B cell (primary cell): ENCODE measurements at regions not wholly inside any gene's neighbourhood (a gene's known extent, or its start where the extent isn't known, plus 50 kb on each side); places are given as distances from the start of the nearest gene placed in this dataset.

Experiments used
- ATAC-seq: fragments of 200-7000 bp; cut with Tn5 transposase; one replicate; pipeline ENCODE4 v1.10.0; 2021; ENCODE audit warnings: low read depth, mild to moderate bottlenecking, moderate number of reproducible peaks, moderate library complexity
- CTCF ChIA-PET: fragments of 350-600 bp; sonication (Branson Sonifier 250); formaldehyde crosslinking; loops from one replicate; lab custom pipeline; 2021; ENCODE audit warnings: antibody characterized with exemption, inconsistent platforms; lab: Charles Lee
- POLR2A ChIA-PET: fragments of 350-600 bp; sonication (Branson Sonifier 250); formaldehyde crosslinking; loops from one replicate; lab custom pipeline; 2021; ENCODE audit warnings: antibody characterized with exemption; lab: Charles Lee
- DNase-seq: peaks from one replicate; pipeline ENCODE4 v3.0.0; 2013
- H2AFZ ChIP-seq: 2 replicates; pipeline ENCODE4 v1.6.1; 2012; ENCODE audit warnings: mild to moderate bottlenecking, low read depth, low read length; ENCODE audit not compliant: insufficient read depth, poor library complexity, severe bottlenecking
- H3K27ac ChIP-seq, 2 donors: 1 replicate in 1 of 2; 2 replicates in 1 of 2; pipeline ENCODE4 v1.5.1; 2012 to 2013; ENCODE audit warnings: low read length in 2 of 2, mild to moderate bottlenecking in 2 of 2, moderate library complexity in 1 of 2
- H3K27me3 ChIP-seq, 4 experiments: fragments of 200-600 bp in 1 of 4; sonication (generic) in 1 of 4; replicated peaks in 1 of 4; 1 replicate in 2 of 4; 2 replicates in 2 of 4; pipeline versions ENCODE4 v1.6.1 to v1.7.0; 2013 to 2016; ENCODE audit warnings: low read length in 3 of 4, mild to moderate bottlenecking in 2 of 4, mixed read lengths in 1 of 4, moderate library complexity in 1 of 4; ENCODE audit not compliant: insufficient read depth in 4 of 4, control insufficient read depth in 3 of 4; ENCODE audit errors: control extremely low read depth in 1 of 4
- H3K36me3 ChIP-seq, 2 experiments: replicated peaks in 1 of 2; 1 replicate in 1 of 2; 2 replicates in 1 of 2; pipeline versions ENCODE4 v1.6.1 to v1.7.1; 2013; ENCODE audit warnings: low read length in 1 of 2; ENCODE audit not compliant: insufficient read depth in 2 of 2, control insufficient read depth in 1 of 2; ENCODE audit errors: control extremely low read depth in 1 of 2, extremely low read depth in 1 of 2
- H3K4me1 ChIP-seq, 2 donors: fragments of 200-600 bp in 1 of 2; sonication (generic) in 1 of 2; 1 replicate in 1 of 2; 2 replicates in 1 of 2; pipeline versions ENCODE4 v1.5.1 to v1.6.1; 2013 to 2017; ENCODE audit warnings: low read length in 2 of 2; ENCODE audit not compliant: control insufficient read depth in 2 of 2, insufficient read depth in 2 of 2
- H3K4me2 ChIP-seq: replicated peaks from 2 replicates; pipeline ENCODE3; 2012; ENCODE audit warnings: mild to moderate bottlenecking, low read depth, low read length; ENCODE audit not compliant: poor library complexity, severe bottlenecking
- H3K4me3 ChIP-seq, 5 experiments: fragments of 200-600 bp in 1 of 5; sonication (generic) in 1 of 5; 1 replicate in 3 of 5; 2 replicates in 2 of 5; pipeline versions ENCODE4 v1.5.1 to v1.7.0; 2011 to 2016; ENCODE audit warnings: low read length in 4 of 5, mild to moderate bottlenecking in 4 of 5, low read depth in 2 of 5, control low read depth in 1 of 5, moderate library complexity in 1 of 5; ENCODE audit not compliant: insufficient read depth in 1 of 5; ENCODE audit errors: control extremely low read depth in 1 of 5, extremely low read depth in 1 of 5
- H3K79me2 ChIP-seq: fragments of 200-600 bp; sonication (generic); one replicate; pipeline ENCODE4 v1.6.0; 2016; ENCODE audit warnings: low read length; ENCODE audit not compliant: control insufficient read depth, insufficient read depth
- H3K9ac ChIP-seq: fragments of 200-600 bp; sonication (generic); 2 replicates; pipeline ENCODE4 v1.6.1; 2017; ENCODE audit warnings: mild to moderate bottlenecking, low read length, moderate library complexity
- H3K9me3 ChIP-seq, 3 donors: one replicate each; pipeline versions ENCODE4 v1.6.1 to v1.7.1; 2013; ENCODE audit warnings: low read length in 2 of 3; ENCODE audit not compliant: control insufficient read depth in 2 of 3, insufficient read depth in 1 of 3; ENCODE audit errors: control extremely low read depth in 1 of 3
- H4K20me1 ChIP-seq: 2 replicates; pipeline ENCODE4 v1.6.0; 2012; ENCODE audit warnings: mild to moderate bottlenecking, low read length; ENCODE audit not compliant: insufficient read depth, control insufficient read depth, poor library complexity, severe bottlenecking
- H3K27ac Mint-ChIP-seq: one replicate; pipeline ENCODE4 v1.8.0; 2021; ENCODE audit warnings: mixed read lengths
- H3K27me3 Mint-ChIP-seq: one replicate; pipeline ENCODE4 v1.8.0; 2021; ENCODE audit warnings: mixed read lengths
- H3K4me1 Mint-ChIP-seq: one replicate; pipeline ENCODE4 v1.8.0; 2021; ENCODE audit warnings: mixed read lengths
- H3K4me3 Mint-ChIP-seq: one replicate; pipeline ENCODE4 v1.8.0; 2021; ENCODE audit warnings: mixed read lengths
- H3K9me3 Mint-ChIP-seq: one replicate; pipeline ENCODE4 v1.8.0; 2022; ENCODE audit warnings: mixed read lengths; ENCODE audit not compliant: insufficient read depth
- CTCF ChIP-seq: fragments of 200-600 bp; IDR thresholded peaks from one replicate; pipeline ENCODE4 v1.8.0; 2022; ENCODE audit warnings: antibody characterized with exemption, mild to moderate bottlenecking
- EZH2 ChIP-seq: IDR thresholded peaks from 2 replicates; pipeline ENCODE4 v1.6.1; 2012; ENCODE audit warnings: borderline replicate concordance, low read depth, mild to moderate bottlenecking, moderate library complexity, low read length; ENCODE audit not compliant: insufficient read depth, poor library complexity, severe bottlenecking
- WGBS: methylation state at CpG from one replicate; pipeline ENCODE4 v1.1.5; 2013; ENCODE audit warnings: missing lambda C conversion rate; ENCODE audit not compliant: insufficient coverage; 5-methylcytosine and 5-hydroxymethylcytosine counted together
- intact Hi-C: fragments of 100-400 bp; cut with micrococcal nuclease; formaldehyde crosslinking; loops from one replicate; pipeline ENCODE4 v1.10.0; 2022

- no peak for ATAC-seq
- H3K9me3 Mint-ChIP-seq, result peaks cover 2% of the 10 kb centered on the region
- intact Hi-C loops, result no loop called here
- no peak overlapping the region for H3K4me3 Mint-ChIP-seq
- Histone ChIP-seq H3K4me3 (no peak overlapping the region), H3K79me2 (no peaks in the 10 kb centered on the region), H3K27me3 (no peaks in the 10 kb centered on the region), H3K36me3 (no peaks in the 10 kb centered on the region), H4K20me1 (no peaks in the 10 kb centered on the region), H3K4me1 (no peaks in the 10 kb centered on the region), H3K27ac (no peak overlapping the region), H2AFZ (no peak overlapping the region), H3K9me3 (peaks cover 0 to 1% (median 0%) of the 10 kb centered on the region in 3 donors), H3K9ac (no peak overlapping the region), H3K4me2 (no peak overlapping the region)
- CTCF ChIA-PET, result no interaction called here
- no peak for DNase-seq
- POLR2A ChIA-PET, result no interaction called here
- H3K27ac Mint-ChIP-seq, result no peak overlapping the region
- H3K4me1 Mint-ChIP-seq, result no peaks in the 10 kb centered on the region
- 83% methylated on average over 1 of the region's 1 CpG for WGBS
- no peaks in the 10 kb centered on the region for H3K27me3 Mint-ChIP-seq
- TF ChIP-seq CTCF (no peak), EZH2 (no peak)
Observed at GRCh38 chr12:61037792-61038191, 1222.4 kb upstream of the USP15 start.

- H3K36me3 ChIP-seq, result no peaks in the 10 kb centered on the region
- no peaks in the 10 kb centered on the region for H3K79me2 ChIP-seq
- H3K9me3 ChIP-seq, result peaks cover 0 to 2% (median 0%) of the 10 kb centered on the region in 3 donors
- no peaks in the 10 kb centered on the region for H3K4me1 ChIP-seq
- POLR2A ChIA-PET, result no interaction called here
- H3K27me3 Mint-ChIP-seq, result no peaks in the 10 kb centered on the region
- H3K27ac ChIP-seq, result no peak overlapping the region
- H3K4me3 ChIP-seq, result no peak overlapping the region
- H3K4me2 ChIP-seq, result no peak overlapping the region
- CTCF ChIA-PET, result no interaction called here
- H3K4me3 Mint-ChIP-seq, result no peak overlapping the region
- DNase-seq (no peak), ATAC-seq (no peak)
- no peak for TF ChIP-seq CTCF
- no peak overlapping the region for H3K27ac Mint-ChIP-seq
- H3K9me3 Mint-ChIP-seq, result peaks cover 4% of the 10 kb centered on the region
- H2AFZ ChIP-seq, result no peak overlapping the region
- H3K4me1 Mint-ChIP-seq, result no peaks in the 10 kb centered on the region
- intact Hi-C loops, result no loop called here
- no peaks in the 10 kb centered on the region for H3K27me3 ChIP-seq
- no peaks in the 10 kb centered on the region for H4K20me1 ChIP-seq
- WGBS, result 17% methylated on average over 1 of the region's 3 CpGs
- no peak overlapping the region for H3K9ac ChIP-seq
Observed at GRCh38 chr12:61043838-61044237, 1216.4 kb upstream of the USP15 start.
